CD4-positive, alpha-beta memory T cell (primary cell): ENCODE measurements at regions not wholly inside any gene's neighbourhood (a gene's known extent, or its start where the extent isn't known, plus 50 kb on each side); places are given as distances from the start of the nearest gene placed in this dataset.

Experiments
- CTCF ChIA-PET: fragments of 350-600 bp; sonication (Branson Sonifier 250); formaldehyde crosslinking; loops from one replicate; lab custom pipeline; 2021; ENCODE audit warnings: inconsistent platforms; ENCODE audit not compliant: partially characterized antibody; lab: Charles Lee
- POLR2A ChIA-PET: fragments of 350-600 bp; sonication (Branson Sonifier 250); formaldehyde crosslinking; loops from one replicate; lab custom pipeline; 2021; ENCODE audit not compliant: partially characterized antibody; lab: Charles Lee
- DNase-seq, 5 donors: peaks; one replicate each; pipeline versions ENCODE4 v3.0.0 to v3.0.0-alpha.2; 2020 to 2022; ENCODE audit warnings: mixed read lengths in 1 of 5
- H3K27ac ChIP-seq: one replicate; pipeline ENCODE4 v1.7.0; 2013; ENCODE audit warnings: low read depth, low read length
- H3K27me3 ChIP-seq: 2 replicates; pipeline ENCODE4 v1.7.0; 2013; ENCODE audit warnings: mild to moderate bottlenecking, low read length, moderate library complexity; ENCODE audit not compliant: insufficient read depth
- H3K36me3 ChIP-seq: 2 replicates; pipeline ENCODE4 v1.7.0; 2013; ENCODE audit warnings: mild to moderate bottlenecking, low read length, moderate library complexity; ENCODE audit not compliant: insufficient read depth
- H3K4me1 ChIP-seq: 2 replicates; pipeline ENCODE4 v1.7.0; 2013; ENCODE audit warnings: mild to moderate bottlenecking, low read length, moderate library complexity; ENCODE audit not compliant: insufficient read depth
- H3K4me3 ChIP-seq, 2 donors: one replicate each; pipeline ENCODE4 v1.7.0; 2013; ENCODE audit warnings: low read length in 2 of 2, mild to moderate bottlenecking in 1 of 2
- H3K9me3 ChIP-seq, 2 donors: one replicate each; pipeline ENCODE4 v1.7.0; 2013; ENCODE audit warnings: low read length in 2 of 2, control low read depth in 1 of 2; ENCODE audit not compliant: control insufficient read depth in 1 of 2
- H3K27ac Mint-ChIP-seq, 7 donors: one replicate each; pipeline ENCODE4 v1.8.0; 2020 to 2021; ENCODE audit warnings: mixed read lengths in 7 of 7, mild to moderate bottlenecking in 6 of 7, inconsistent platforms in 3 of 7, moderate library complexity in 3 of 7
- H3K27me3 Mint-ChIP-seq, 2 donors: one replicate each; pipeline ENCODE4 v1.8.0; 2020 to 2021; ENCODE audit warnings: mixed read lengths in 2 of 2
- H3K36me3 Mint-ChIP-seq, 2 donors: one replicate each; pipeline ENCODE4 v1.8.0; 2020 to 2021; ENCODE audit warnings: mixed read lengths in 2 of 2, inconsistent platforms in 1 of 2, mild to moderate bottlenecking in 1 of 2
- H3K4me1 Mint-ChIP-seq, 4 donors: one replicate each; pipeline ENCODE4 v1.8.0; 2020 to 2021; ENCODE audit warnings: mixed read lengths in 4 of 4, mild to moderate bottlenecking in 1 of 4
- H3K4me3 Mint-ChIP-seq, 8 donors: one replicate each; pipeline ENCODE4 v1.8.0; 2020 to 2021; ENCODE audit warnings: mixed read lengths in 8 of 8, mild to moderate bottlenecking in 7 of 8, moderate library complexity in 6 of 8, inconsistent platforms in 3 of 8
- H3K9me3 Mint-ChIP-seq, 8 donors: one replicate each; pipeline ENCODE4 v1.8.0; 2020 to 2021; ENCODE audit warnings: mixed read lengths in 8 of 8, mild to moderate bottlenecking in 5 of 8, inconsistent platforms in 3 of 8, moderate library complexity in 1 of 8
- intact Hi-C: fragments of 100-400 bp; cut with micrococcal nuclease; formaldehyde crosslinking; loops from one replicate; pipeline ENCODE4 v1.15.1; 2023

GRCh38 chr10:113240736-113241135 is 290.7 kb downstream of the TCF7L2 start:
- H3K36me3 ChIP-seq: no peaks in the 10 kb centered on the region
- H3K4me1 ChIP-seq: no peaks in the 10 kb centered on the region
- Mint-ChIP-seq H3K4me3 (no peak overlapping the region), H3K4me1 (peaks cover 0 to 8% (median 3%) of the 10 kb centered on the region in 4 donors), H3K9me3 (peaks cover 0 to 2% (median 0%) of the 10 kb centered on the region in 8 donors), H3K36me3 (no peaks in the 10 kb centered on the region), H3K27ac (no peak overlapping the region), H3K27me3 (peaks cover 20 to 25% of the 10 kb centered on the region in 2 donors)
- no peaks in the 10 kb centered on the region for H3K9me3 ChIP-seq
- DNase-seq: no peak
- POLR2A ChIA-PET: no interaction called here
- H3K27me3 ChIP-seq: no peaks in the 10 kb centered on the region
- H3K27ac ChIP-seq: no peak overlapping the region
- CTCF ChIA-PET: no interaction called here
- intact Hi-C loops: no loop called here
- H3K4me3 ChIP-seq: no peak overlapping the region

- no peak overlapping the region for H3K4me3 ChIP-seq
- intact Hi-C loops: no loop called here
- Mint-ChIP-seq H3K4me3 (no peak overlapping the region), H3K27me3 (peaks cover 20 to 27% of the 10 kb centered on the region in 2 donors), H3K36me3 (no peaks in the 10 kb centered on the region), H3K4me1 (peaks cover 0 to 8% (median 3%) of the 10 kb centered on the region in 4 donors), H3K27ac (no peak overlapping the region), H3K9me3 (no peaks in the 10 kb centered on the region)
- POLR2A ChIA-PET: no interaction called here
- H3K4me1 ChIP-seq: no peaks in the 10 kb centered on the region
- no peaks in the 10 kb centered on the region for H3K27me3 ChIP-seq
- CTCF ChIA-PET: interaction anchor here (0.6 kb wide), 1 partner anchor 142 kb away, joined by 3 read pairs; no protein-coding TSS in a partner anchor
- H3K9me3 ChIP-seq: no peaks in the 10 kb centered on the region
- no peak overlapping the region for H3K27ac ChIP-seq
- DNase-seq: no peak
- no peaks in the 10 kb centered on the region for H3K36me3 ChIP-seq
Measured at GRCh38 chr10:113241599-113242360, 291.7 kb downstream of the TCF7L2 start.

- no peak overlapping the region for H3K27ac ChIP-seq
- CTCF ChIA-PET: no interaction called here
- H3K36me3 ChIP-seq: no peaks in the 10 kb centered on the region
- H3K4me1 Mint-ChIP-seq: peaks cover 0 to 8% (median 3%) of the 10 kb centered on the region in 4 donors
- no peaks in the 10 kb centered on the region for H3K27me3 ChIP-seq
- intact Hi-C loops: no loop called here
- no peaks in the 10 kb centered on the region for H3K4me1 ChIP-seq
- H3K4me3 ChIP-seq: no peak overlapping the region
- H3K9me3 ChIP-seq: no peaks in the 10 kb centered on the region
- H3K27ac Mint-ChIP-seq: no peak overlapping the region
- H3K4me3 Mint-ChIP-seq: no peak overlapping the region
- no peak for DNase-seq
- no peaks in the 10 kb centered on the region for H3K9me3 Mint-ChIP-seq
- POLR2A ChIA-PET: no interaction called here
- peaks cover 20 to 29% of the 10 kb centered on the region in 2 donors for H3K27me3 Mint-ChIP-seq
- H3K36me3 Mint-ChIP-seq: no peaks in the 10 kb centered on the region
Measured at GRCh38 chr10:113243311-113243710, 293.3 kb downstream of the TCF7L2 start.

- intact Hi-C loops: no loop called here
- H3K36me3 ChIP-seq: no peaks in the 10 kb centered on the region
- ChIA-PET CTCF (no interaction called here), POLR2A (no interaction called here)
- no peak overlapping the region for H3K4me3 ChIP-seq
- no peak overlapping the region for H3K27ac ChIP-seq
- no peaks in the 10 kb centered on the region for H3K9me3 ChIP-seq
- Mint-ChIP-seq H3K27me3 (peaks cover 17 to 25% of the 10 kb centered on the region in 2 donors), H3K9me3 (peaks cover 0 to 2% (median 0%) of the 10 kb centered on the region in 8 donors), H3K4me3 (no peak overlapping the region), H3K36me3 (no peaks in the 10 kb centered on the region), H3K4me1 (peaks cover 0 to 8% (median 3%) of the 10 kb centered on the region in 4 donors), H3K27ac (no peak overlapping the region)
- no peaks in the 10 kb centered on the region for H3K4me1 ChIP-seq
- no peaks in the 10 kb centered on the region for H3K27me3 ChIP-seq
- no peak for DNase-seq
Measured at GRCh38 chr10:113244750-113245149, 294.7 kb downstream of the TCF7L2 start.

GRCh38 chr10:113245286-113245685 is 295.2 kb downstream of the TCF7L2 start:
- Histone ChIP-seq H3K9me3 (no peaks in the 10 kb centered on the region), H3K36me3 (no peaks in the 10 kb centered on the region), H3K4me3 (no peak overlapping the region), H3K4me1 (no peaks in the 10 kb centered on the region), H3K27ac (no peak overlapping the region), H3K27me3 (no peaks in the 10 kb centered on the region)
- H3K27me3 Mint-ChIP-seq: peaks cover 14 to 22% of the 10 kb centered on the region in 2 donors
- intact Hi-C loops: no loop called here
- H3K36me3 Mint-ChIP-seq: no peaks in the 10 kb centered on the region
- no peak overlapping the region for H3K27ac Mint-ChIP-seq
- no peak for DNase-seq
- H3K4me3 Mint-ChIP-seq: no peak overlapping the region
- CTCF ChIA-PET: no interaction called here
- peaks cover 0 to 2% (median 0%) of the 10 kb centered on the region in 8 donors for H3K9me3 Mint-ChIP-seq
- POLR2A ChIA-PET: no interaction called here
- H3K4me1 Mint-ChIP-seq: peaks cover 0 to 8% (median 3%) of the 10 kb centered on the region in 4 donors

- no peak overlapping the region for H3K4me3 ChIP-seq
- H3K36me3 Mint-ChIP-seq: no peaks in the 10 kb centered on the region
- H3K4me1 Mint-ChIP-seq: peaks cover 0 to 6% (median 1%) of the 10 kb centered on the region in 4 donors
- H3K9me3 ChIP-seq: no peaks in the 10 kb centered on the region
- no peak for DNase-seq
- ChIA-PET CTCF (no interaction called here), POLR2A (no interaction called here)
- H3K4me3 Mint-ChIP-seq: no peak overlapping the region
- H3K9me3 Mint-ChIP-seq: peaks cover 0 to 2% (median 0%) of the 10 kb centered on the region in 8 donors
- H3K27ac Mint-ChIP-seq: no peak overlapping the region
- intact Hi-C loops: no loop called here
- no peaks in the 10 kb centered on the region for H3K27me3 ChIP-seq
- H3K27ac ChIP-seq: no peak overlapping the region
- H3K4me1 ChIP-seq: no peaks in the 10 kb centered on the region
- H3K27me3 Mint-ChIP-seq: peaks cover 10 to 16% of the 10 kb centered on the region in 2 donors
- H3K36me3 ChIP-seq: no peaks in the 10 kb centered on the region
Measured at GRCh38 chr10:113247050-113247449, 297.0 kb downstream of the TCF7L2 start.

- no peaks in the 10 kb centered on the region for H3K27me3 ChIP-seq
- H3K4me3 Mint-ChIP-seq: no peak overlapping the region
- H3K4me3 ChIP-seq: no peak overlapping the region
- peaks cover 0 to 2% (median 0%) of the 10 kb centered on the region in 8 donors for H3K9me3 Mint-ChIP-seq
- ChIA-PET CTCF (no interaction called here), POLR2A (no interaction called here)
- DNase-seq: no peak
- peaks cover 5 to 7% of the 10 kb centered on the region in 2 donors for H3K27me3 Mint-ChIP-seq
- H3K27ac ChIP-seq: no peak overlapping the region
- intact Hi-C loops: no loop called here
- peak overlapping the region in 1 of 7 donors; percentile 39 for H3K27ac Mint-ChIP-seq
- H3K4me1 ChIP-seq: no peaks in the 10 kb centered on the region
- H3K4me1 Mint-ChIP-seq: no peaks in the 10 kb centered on the region
- no peaks in the 10 kb centered on the region for H3K9me3 ChIP-seq
- no peaks in the 10 kb centered on the region for H3K36me3 ChIP-seq
- H3K36me3 Mint-ChIP-seq: no peaks in the 10 kb centered on the region
Measured at GRCh38 chr10:113252650-113253618, 299.9 kb upstream of the HABP2 start.
